NCI-H2107 treated with DMSO at 0.1 percent for 48 hours (cell line): ENCODE measurements at regions not wholly inside any gene's neighbourhood (a gene's known extent, or its start where the extent isn't known, plus 50 kb on each side); places are given as distances from the start of the nearest gene placed in this dataset.
A peak's percentile ranks its signal among the peaks of the same experiment; 100 is the strongest.

Source experiments
- DNase-seq: peaks from one replicate; lab custom pipeline; 2025; ENCODE audit not compliant: unreplicated experiment; lab: John Stamatoyannopoulos, UW

DNA sequence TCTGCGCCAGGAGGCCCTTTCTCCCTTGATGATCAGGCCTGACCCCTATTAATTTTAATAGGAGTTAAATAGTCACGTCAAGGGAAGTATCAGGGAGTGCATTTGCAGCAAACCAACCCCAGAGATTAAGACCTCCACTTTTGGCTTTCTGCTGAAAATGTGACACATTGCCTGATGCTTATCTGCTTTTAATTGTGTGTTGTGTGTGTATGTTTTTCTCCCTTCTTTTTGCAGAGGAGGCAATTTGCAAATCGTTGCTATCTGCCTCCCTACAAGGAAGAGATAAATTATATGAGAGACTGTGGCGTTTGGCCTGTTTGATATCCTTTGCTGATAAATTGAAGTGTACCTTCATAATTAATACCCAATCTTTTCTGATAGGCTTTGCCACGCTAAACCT lies 822.9 kb downstream of the VRK1 start:
- peak; percentile 29 for DNase-seq

DNA sequence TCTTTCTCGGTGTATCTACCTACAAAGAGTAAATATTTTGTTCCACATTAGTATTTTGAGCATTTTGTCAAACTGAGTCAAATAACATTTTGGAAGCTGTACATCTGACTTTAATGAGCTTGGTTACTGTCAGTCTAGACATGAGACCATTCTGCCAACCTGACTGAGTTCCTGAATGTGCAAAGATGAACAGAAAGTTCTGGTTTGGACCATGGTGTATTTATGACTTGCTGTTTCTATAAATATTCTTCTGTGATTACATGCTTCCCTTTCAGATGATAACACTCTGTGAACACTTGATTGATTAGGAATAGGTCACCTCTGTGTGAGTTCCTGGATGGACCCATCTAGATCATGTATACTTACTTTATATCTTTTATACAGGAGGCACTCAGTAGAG lies 827.8 kb downstream of the VRK1 start:
- DNase-seq = no peak

DNA sequence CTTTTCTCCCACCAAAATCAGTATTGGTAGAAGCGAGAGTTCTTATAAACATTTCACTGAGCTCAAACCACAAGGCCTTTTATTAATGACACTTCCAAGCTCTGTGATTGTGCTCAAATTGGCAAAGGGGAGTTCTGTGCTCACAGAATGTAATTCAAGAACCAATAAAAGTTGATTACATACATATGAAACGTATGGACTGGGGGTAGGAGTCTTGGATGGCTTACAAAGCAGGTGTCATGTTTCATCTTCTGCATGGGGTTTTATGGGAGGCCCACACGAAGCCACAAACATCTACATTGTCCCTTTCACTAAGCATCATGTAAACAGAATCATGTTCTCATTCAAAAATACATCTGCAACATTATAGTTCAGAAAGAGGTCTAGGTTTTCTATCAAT lies 828.3 kb downstream of the VRK1 start:
- DNase-seq = peak; percentile 86

DNA sequence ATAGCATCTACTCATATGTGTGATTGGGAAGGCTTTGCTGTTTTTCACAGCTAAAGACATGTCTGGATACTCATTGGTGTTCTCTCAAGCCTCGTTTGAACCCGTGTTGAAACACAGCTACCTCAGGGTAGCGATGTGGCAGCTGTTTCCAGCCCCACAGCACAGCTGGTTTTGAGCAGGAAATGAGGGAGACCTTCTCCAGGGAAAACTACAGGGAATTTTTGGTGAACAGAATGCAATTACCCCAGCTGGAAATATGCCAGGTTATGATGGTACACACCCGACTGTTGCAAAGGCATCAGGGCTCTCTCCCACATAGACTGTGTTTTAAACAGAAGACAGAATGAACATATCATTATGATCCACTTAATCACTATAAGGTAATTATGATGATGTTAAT lies 828.9 kb downstream of the VRK1 start:
- peak; percentile 49 for DNase-seq

DNA sequence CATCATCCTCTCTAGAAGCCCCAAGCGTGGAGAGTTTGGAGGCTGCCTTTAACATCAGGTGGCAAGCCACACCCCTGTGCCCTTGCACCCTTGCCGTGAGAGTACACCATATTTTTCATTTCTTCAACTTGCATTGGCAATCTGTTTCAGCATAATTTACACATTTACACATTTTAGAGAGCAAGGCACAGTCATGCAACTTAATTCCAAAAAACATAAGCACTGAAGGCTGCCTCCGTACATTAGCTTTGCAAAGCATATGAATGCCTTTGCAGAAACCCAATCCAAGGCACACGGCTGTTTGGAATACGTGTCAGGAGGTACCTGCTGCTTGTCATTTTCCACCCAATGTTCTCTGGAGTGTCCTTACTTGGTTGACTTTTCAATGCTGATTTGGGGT lies 833.1 kb downstream of the VRK1 start:
- no peak for DNase-seq

DNA sequence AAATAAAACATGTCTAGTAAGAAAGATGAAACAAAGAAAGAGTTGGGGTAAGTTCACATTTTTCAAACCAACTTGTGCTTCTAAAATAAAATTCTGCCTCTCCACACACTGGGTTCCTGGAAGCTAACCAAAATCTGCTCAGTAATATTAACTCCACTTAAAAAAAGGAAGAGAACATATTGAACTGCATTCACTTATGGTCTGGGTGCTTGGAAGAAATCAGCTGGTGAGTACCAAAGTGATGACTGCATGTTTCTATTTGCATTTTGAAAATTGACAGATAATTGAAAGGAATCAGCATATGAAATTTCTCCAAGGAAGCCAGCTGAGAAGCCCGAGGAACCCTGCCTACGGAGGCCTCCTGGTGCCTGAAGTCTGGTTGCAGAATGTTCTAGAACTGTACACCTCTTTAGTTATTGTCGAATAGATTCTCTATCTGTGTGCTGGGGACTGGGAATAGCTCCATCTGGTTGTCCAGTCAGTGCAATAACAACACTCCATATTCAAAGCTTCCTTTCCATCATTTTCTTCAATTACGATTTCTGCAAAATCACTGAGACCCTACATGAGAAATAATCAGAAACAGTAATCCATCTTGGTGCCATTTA lies 836.1 kb downstream of the VRK1 start:
- DNase-seq = no peak

DNA sequence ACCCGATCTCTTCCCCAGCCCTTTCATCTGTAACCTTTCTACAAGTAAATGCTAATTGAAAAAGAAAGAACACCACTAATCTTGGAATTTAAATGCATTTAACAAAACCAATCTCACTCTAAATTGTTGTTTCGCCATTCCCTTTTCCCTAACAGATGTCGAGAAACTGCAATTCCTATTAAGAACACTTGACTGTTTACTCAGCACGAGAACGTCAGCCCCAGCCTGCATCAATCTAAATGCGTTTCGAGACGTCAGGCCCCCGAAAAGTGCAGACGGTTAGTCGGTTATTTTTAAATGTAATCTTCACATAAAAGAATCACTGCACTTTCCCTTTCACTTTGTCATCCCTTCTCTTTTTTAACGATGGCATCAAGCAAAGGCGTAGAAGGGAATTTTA lies 837.6 kb downstream of the VRK1 start:
- DNase-seq = no peak

DNA sequence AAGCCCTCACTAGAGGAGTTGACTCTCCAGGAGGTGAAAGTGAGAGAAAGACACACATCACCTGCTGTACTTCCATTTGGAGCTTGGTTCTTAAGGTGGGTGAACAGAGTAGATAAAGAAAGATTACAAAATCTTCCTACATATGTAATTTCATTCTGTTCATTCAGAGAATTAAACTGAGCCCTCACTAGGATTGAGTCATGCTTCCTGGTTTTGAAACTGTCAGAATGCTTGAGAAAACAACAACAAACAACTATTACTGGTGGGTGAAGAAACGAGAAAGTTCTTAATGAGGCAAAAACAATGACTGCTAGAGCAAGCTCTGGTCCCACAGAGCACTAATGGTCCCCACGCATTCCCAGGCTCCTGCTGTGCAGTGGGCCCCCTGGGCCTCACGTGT lies 841.7 kb downstream of the VRK1 start:
- DNase-seq = no peak

DNA sequence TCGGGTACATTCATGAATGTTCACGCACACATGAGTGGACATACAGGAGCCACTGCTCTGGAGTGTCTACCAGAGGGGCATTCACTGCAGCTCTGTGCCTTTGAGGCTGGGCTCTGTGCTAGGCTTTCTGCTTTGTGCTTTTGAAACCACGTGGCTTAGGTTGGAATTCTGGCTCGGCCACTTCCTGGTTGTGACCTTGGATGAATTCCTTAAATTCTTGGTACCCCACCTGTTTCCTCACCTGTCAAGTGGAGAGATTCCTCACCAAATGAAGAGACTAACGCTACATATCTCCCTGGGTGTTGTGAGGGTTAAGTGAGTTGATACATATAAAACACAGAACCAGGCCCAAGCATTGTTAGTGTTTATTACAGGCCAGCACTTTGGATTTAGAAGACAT lies 842.8 kb downstream of the VRK1 start:
- no peak for DNase-seq

DNA sequence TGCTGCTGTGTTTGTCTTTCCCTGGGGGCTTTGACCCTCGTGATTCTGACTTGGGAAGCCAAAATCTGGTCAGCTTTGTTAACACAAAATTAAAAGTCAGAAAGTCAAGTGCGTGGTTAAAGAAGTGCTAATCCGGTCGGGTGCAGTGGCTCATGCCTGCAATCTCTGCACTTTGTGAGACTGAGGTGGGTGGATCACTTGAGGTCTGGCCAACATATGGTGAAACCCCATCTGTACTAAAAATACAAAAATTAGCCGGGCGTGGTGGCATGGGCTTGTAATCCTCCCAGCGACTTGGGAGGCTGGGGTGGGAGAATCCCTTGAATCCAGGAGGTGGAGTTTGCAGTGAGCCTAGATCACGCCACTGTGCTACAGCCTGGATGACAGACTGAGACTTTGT lies 844.6 kb downstream of the VRK1 start:
- no peak for DNase-seq

DNA sequence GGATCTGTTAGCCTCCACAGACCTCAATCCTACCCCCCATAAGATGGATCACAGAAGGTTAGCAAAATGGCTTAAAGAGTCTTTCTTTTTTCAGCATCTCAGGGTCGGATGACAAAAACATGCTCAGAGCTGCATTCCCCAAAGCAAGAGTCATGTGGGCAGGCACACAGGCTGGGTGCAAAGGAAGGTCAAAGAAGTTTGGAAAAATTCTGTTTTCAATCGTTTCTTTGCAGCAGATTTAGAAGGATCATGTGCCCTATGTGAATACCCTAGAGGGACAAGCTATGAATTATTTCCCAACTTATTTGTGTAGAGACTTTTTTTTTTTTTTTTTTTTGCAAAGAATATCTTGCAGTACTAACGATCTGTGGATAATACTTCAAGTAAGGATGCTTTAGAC lies 845.4 kb downstream of the VRK1 start:
- no peak for DNase-seq

DNA sequence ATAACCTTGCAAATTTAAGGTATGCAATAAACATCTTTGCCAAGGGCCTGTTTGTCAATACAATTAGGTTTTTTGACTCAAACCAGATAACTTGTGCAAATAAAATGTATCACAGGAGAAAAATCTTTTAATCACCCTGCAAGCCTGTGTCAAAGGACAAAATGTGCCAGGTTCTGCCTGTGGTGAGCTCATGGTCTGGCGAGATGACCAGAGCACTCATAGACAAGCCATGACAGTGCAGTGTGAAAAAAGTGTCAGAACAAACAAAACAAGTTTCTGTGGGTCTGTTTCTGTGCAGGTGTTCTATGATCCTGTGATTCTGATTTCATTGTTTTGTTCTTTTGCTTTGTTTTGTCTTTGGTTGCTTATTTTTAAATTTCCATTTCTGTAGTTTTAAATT lies 847.2 kb downstream of the VRK1 start:
- no peak for DNase-seq

DNA sequence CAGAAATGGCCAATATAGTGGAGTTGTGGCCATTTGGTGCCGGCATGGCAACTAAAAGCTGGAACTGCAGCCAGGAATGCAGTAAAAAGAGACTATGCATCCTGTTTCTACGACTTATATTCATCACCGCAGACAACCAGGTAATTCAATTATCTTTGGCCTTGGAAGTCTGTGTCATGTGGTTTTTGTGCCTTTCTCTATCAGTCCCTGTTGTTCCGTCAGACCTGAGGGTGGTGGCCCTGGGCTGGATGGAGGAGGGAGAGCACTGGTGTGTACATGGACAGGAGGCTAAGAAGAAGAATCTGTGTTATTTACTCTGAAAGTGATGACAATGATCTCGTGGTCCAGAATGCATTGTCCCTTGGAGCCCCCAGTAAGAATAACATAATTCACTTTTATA lies 852.6 kb downstream of the VRK1 start:
- DNase-seq = no peak

DNA sequence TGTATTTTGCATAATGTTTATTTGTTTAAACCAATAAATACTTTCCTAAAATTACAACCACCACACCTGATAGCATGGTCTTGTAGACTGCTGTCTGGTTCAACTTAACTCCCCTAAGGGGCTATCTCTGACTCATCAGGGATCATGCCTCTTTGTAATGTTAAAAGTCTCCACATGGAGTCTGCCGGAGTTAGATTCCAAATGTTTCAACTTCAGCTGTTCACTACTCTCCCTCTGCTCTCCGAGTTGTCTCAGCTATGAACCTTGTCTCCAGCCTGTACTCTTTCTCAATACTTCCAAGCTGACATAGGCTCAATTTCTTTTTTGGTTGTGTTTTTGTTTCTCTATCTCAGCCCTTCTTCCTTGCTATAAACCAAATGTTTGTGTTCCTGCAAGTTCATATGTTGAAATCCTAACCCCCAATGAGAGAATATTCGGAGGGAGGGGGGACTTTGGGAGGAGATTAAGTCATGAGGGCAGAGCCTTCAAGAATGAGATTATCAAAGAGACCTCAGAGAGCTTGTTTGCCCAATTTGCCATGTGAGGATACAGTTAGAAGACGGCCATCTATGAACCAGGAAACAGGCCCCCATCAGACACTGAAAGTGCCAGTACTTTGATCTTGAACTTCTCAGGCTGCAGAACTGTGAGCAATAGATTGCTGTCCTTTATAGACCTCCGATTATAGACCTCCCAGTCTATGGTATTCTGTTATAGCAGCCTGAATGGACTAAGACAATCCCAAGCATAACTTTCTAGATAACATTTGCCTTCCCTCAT lies 858.2 kb downstream of the VRK1 start:
- no peak for DNase-seq

DNA sequence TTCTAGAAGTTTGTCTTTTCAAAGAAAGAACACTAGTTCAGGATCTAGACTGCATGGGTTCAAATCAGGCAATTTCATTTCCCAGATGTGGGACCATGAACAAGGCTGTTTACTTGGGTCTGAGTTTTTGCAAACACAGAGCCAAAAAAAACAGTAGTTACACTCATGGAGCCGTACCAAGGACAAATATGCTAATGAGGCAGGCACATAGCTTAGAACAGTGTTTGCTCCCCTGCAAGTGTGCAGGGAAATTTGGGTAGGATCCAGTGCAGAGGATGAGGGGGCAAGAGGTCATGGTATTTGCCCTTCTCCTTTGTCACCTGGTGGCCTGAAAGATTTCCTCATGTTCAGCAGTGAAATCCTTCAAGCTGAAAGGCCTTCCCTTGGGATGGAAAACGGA lies 860.4 kb downstream of the VRK1 start:
- no peak for DNase-seq

DNA sequence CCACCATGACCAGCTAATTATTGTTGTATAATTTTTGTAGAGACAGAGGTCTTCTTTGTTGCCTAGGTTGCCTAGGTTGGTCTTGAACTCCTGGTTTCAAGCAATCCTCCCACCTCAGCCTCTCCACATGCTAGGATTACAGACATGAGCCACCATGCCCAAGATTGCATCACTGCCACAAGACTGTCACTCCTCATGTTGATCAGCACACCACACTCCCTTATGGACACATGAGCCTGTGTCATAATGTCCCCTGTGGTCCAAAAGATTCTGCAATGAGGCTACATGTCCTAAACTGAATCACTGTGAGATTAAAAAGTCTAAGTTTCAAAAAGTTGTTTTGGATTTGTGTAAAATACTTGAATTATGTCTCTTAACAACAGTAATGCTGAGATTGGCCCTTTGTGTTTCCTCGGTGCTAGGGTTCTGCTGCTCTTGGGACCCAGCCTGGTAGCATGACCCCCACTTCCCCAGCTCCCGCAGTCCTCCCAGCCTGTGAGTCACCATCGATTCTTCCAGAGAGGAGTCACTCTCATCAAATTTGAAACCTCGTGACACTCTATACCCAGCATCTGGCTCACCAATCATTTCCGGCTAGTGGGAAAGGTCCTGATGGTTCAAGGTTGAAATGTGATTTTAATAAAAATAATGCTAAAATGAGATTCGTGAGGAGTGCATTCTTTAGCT lies 890.9 kb downstream of the VRK1 start:
- DNase-seq = no peak

DNA sequence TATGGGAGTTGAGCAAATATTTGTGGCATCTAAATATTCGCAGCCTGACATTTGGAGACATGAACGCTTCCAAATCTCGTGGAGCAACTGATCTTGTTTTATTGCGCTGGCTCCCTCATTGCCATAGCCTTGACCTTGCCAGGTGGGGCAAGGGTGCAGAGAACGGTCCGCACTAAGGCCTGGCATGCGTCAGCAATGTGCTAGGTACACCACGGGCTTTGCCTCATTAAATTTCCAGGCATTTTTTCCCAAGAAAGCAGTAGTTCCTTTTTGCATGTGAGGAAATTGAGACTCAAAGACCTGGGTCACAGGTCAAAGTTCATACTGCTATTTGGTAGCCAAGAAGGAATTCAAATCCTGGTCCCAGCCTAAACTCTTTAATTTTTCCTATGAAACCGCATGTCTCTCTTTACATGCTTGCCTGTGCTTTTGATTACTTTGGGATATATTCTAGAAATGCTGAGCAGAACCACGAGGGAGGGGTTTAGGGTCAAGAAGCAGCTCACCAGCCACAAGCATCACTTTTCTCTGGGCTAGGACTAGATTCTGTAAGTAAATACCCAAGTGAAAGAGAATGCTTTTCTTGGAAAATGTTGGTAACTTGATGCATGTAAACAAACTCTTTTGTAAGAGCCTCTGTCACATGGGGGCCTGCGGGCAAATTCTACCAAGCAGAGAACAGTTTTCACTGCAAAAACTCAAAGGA lies 891.6 kb downstream of the VRK1 start:
- DNase-seq = no peak

DNA sequence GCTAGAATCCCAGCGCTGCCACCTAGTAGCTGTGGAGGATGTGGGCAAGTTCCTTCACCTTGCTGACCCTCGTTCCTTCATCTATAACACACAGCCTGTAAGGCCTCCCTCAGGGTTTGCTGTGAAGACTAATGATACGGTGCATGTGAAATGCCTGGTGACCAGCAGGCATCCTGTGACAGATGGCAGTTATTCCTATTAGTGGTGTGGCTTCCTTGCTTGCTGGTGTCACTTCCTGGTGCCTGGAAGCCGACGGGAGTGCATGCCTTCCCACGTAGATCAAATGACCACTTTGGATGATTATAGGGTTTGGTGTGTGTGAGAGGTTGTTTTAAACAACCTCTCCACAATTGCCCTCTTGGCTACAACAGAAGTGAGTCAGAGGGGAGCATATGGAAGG lies 894.9 kb downstream of the VRK1 start:
- DNase-seq = peak; percentile 97

DNA sequence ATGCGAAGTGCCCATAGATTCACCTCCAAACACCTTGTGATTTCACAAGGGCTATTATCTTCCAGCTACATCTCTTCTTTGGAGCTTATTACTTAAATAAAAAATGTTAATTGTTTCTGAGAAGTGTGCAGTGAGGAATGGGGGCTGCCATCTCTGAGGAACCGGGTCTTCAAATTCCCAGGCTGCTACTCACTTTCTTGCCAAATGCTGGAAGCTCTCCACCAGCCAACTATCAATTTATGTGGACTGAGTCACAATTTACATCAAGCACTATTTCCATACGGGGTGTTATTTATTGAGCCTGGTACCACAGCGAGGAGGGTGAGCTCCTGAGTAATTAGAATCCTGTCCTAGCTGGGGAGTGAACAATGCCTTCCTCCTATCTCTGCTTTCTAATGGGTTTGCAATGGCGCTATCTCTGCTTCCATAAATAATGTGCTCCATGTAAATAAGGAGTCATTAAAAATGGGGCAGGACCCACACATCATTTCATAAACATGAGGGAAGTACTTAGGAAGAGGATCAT lies 898.3 kb downstream of the VRK1 start:
- DNase-seq = no peak

DNA sequence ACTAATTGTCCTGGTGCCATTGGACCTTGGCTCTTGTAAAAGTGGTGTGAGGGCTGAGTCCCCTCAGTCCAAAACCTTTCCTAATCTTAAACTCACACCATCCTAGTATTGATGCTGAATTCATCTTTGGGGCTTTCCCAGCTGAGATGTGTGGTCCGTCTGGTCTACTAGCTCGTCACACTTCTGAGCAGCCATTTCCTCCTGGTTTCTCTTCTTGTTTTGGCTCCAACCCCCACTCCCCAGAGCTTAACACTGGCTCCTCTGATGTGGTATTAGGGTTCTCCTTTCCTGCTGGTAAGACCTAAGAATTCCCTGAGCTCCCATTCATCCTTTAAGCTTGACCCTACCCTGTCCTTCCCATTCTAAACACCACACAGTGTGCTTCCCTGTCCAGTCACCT lies 900.6 kb downstream of the VRK1 start:
- no peak for DNase-seq

DNA sequence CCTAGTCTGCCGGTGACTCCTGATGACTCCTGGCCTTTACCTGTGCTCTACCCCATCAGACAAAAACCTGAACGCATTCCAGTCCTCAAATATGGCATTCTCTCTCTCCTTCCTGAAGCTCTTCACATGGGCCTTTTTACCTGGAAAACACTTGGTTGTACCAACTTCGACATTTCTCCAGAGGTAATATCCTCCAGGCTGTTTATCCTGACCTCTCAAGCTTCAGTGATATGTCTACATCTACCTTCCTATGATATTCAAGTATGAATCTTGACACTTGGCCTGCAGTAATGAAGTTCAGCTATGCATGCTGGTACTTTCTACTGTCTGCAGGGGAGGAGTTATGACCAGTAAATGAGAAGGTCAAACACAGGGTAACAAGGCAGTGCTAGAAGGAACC lies 901.8 kb downstream of the VRK1 start:
- no peak for DNase-seq
